Stomach (tissue), 4 donors: ENCODE measurements at regions not wholly inside any gene's neighbourhood (a gene's known extent, or its start where the extent isn't known, plus 50 kb on each side); places are given as distances from the start of the nearest gene placed in this dataset.

Source experiments
- POLR2A ChIP-seq, 4 donors: fragments of 450-650 bp; IDR thresholded peaks; one replicate each; pipeline ENCODE4 v1.6.1; 2016; ENCODE audit warnings: antibody characterized with exemption in 4 of 4, control low read depth in 2 of 4, mild to moderate bottlenecking in 1 of 4, moderate library complexity in 1 of 4
- POLR2AphosphoS5 ChIP-seq, 3 donors: sonication (generic); formaldehyde crosslinking; IDR thresholded peaks; one replicate each; pipeline ENCODE4 v1.6.1; 2016; ENCODE audit warnings: antibody characterized with exemption in 3 of 3
- TF ChIP-seq, protein P1 (sequence below), 7 experiments: fragments of 450-650 bp in 4 of 7; fragments of 200-600 bp in 3 of 7; sonication (generic) in 3 of 7; IDR thresholded peaks; one replicate each; pipeline ENCODE4 v1.5.1; 2016 to 2019; ENCODE audit warnings: antibody characterized with exemption in 7 of 7, control low read depth in 2 of 7, mild to moderate bottlenecking in 1 of 7

GRCh38 chr10:128431083-128431482, 304.9 kb upstream of the MKI67 start:
- TF ChIP-seq POLR2AphosphoS5 (IDR thresholded peaks at IDR 0.05) (no peak), POLR2A (IDR thresholded peaks at IDR 0.05) (no peak)
- TF ChIP-seq, protein P1, sequence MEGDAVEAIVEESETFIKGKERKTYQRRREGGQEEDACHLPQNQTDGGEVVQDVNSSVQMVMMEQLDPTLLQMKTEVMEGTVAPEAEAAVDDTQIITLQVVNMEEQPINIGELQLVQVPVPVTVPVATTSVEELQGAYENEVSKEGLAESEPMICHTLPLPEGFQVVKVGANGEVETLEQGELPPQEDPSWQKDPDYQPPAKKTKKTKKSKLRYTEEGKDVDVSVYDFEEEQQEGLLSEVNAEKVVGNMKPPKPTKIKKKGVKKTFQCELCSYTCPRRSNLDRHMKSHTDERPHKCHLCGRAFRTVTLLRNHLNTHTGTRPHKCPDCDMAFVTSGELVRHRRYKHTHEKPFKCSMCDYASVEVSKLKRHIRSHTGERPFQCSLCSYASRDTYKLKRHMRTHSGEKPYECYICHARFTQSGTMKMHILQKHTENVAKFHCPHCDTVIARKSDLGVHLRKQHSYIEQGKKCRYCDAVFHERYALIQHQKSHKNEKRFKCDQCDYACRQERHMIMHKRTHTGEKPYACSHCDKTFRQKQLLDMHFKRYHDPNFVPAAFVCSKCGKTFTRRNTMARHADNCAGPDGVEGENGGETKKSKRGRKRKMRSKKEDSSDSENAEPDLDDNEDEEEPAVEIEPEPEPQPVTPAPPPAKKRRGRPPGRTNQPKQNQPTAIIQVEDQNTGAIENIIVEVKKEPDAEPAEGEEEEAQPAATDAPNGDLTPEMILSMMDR (IDR thresholded peaks at IDR 0.05) = no peak
